Heart left ventricle (tissue), 16 donors: ENCODE measurements at regions not wholly inside any gene's neighbourhood (a gene's known extent, or its start where the extent isn't known, plus 50 kb on each side); places are given as distances from the start of the nearest gene placed in this dataset.

ENCODE experiments used
- ATAC-seq, 4 donors: fragments of 200-7000 bp; cut with Tn5 transposase; one replicate each; pipeline ENCODE4 v1.9.1; 2020 to 2022; ENCODE audit warnings: moderate library complexity in 4 of 4, mild to moderate bottlenecking in 3 of 4, moderate number of reproducible peaks in 1 of 4
- DNase-seq, 5 donors: peaks; one replicate each; pipeline ENCODE4 v3.0.0-alpha.2; 2020
- H3K27ac ChIP-seq, 12 donors: fragments of 200-600 bp; sonication (generic) in 4 of 12; one replicate each; pipeline versions ENCODE4 v1.5.0 to v1.8.0; 2016 to 2022; ENCODE audit warnings: mild to moderate bottlenecking in 2 of 12
- H3K27me3 ChIP-seq, 9 donors: fragments of 200-600 bp; sonication (generic) in 2 of 9; one replicate each; pipeline versions ENCODE4 v1.5.1 to v1.8.0; 2016 to 2022; ENCODE audit warnings: mild to moderate bottlenecking in 3 of 9
- H3K36me3 ChIP-seq, 9 donors: fragments of 200-600 bp; sonication (generic) in 2 of 9; one replicate each; pipeline versions ENCODE4 v1.5.0 to v1.8.0; 2018 to 2022; ENCODE audit warnings: mild to moderate bottlenecking in 2 of 9
- H3K4me1 ChIP-seq, 12 donors: fragments of 200-600 bp; sonication (generic) in 4 of 12; one replicate each; pipeline versions ENCODE4 v1.5.0 to v1.8.0; 2016 to 2022; ENCODE audit warnings: mild to moderate bottlenecking in 3 of 12
- H3K4me3 ChIP-seq, 12 donors: fragments of 200-600 bp; sonication (generic) in 4 of 12; one replicate each; pipeline versions ENCODE4 v1.5.0 to v1.8.0; 2017 to 2022; ENCODE audit warnings: mild to moderate bottlenecking in 9 of 12, moderate library complexity in 4 of 12
- H3K9me3 ChIP-seq, 12 donors: fragments of 200-600 bp; sonication (generic) in 4 of 12; one replicate each; pipeline versions ENCODE4 v1.5.0 to v1.8.0; 2016 to 2022; ENCODE audit warnings: mild to moderate bottlenecking in 1 of 12
- CTCF ChIP-seq, 12 donors: fragments of 200-600 bp; sonication (generic) in 4 of 12; IDR thresholded peaks; one replicate each; pipeline versions ENCODE4 v1.5.0 to v1.8.0; 2018 to 2022; ENCODE audit warnings: antibody characterized with exemption in 12 of 12, mild to moderate bottlenecking in 5 of 12
- POLR2A ChIP-seq, 2 donors: fragments of 450-650 bp; IDR thresholded peaks; one replicate each; pipeline ENCODE4 v1.6.1; 2017; ENCODE audit warnings: antibody characterized with exemption in 2 of 2, mild to moderate bottlenecking in 2 of 2, moderate library complexity in 2 of 2
- WGBS, 4 donors: extraction: QIAGEN DNeasy Blood & Tissue Kit in 2 of 4; methylation state at CpG; one replicate each; pipeline versions ENCODE4 v1.1.5 to v1.1.7; 2013 to 2018; 5-methylcytosine and 5-hydroxymethylcytosine counted together
- intact Hi-C, 10 donors: fragments of 100-400 bp; cut with DNase I; formaldehyde crosslinking; loops; one replicate each; pipeline versions ENCODE4 v1.11.1 to v1.14.2; 2022
- donor health status: ischemic (EF 13 %, LVEDD 7.1; RV severe dilation, severe dysfunction).
- donor health status: healthy with polysubstance abuse.
- donor health status: DM: no; HTN: yes; CAD: no.
- donor health status: DM: no; HTN: no; CAD: no.
- donor health status: ischemic (EF 25% LVEDD 6.9; RV normal size, moderate dysfunction).
- donor health status: ischemic (EF 25% LVEDD 5.7; RV mildly dilated, moderate dysfunction).
- donor health status: healthy.
- donor health status: DM: yes; HTN: yes; CAD: no.
- donor health status: ischemic (EF 35%, LVEDD 5.7; RV mildly dilated, moderate dysfunction).
- donor health status: nonischemic (EF 11% LVEDD 7.7; RV severe dilation, severe dysfunction).
- donor health status: DM: yes; HTN: yes; CAD: no.
- donor health status: PGD.
- donor health status: ischemic (EF 29% LVEDD 5.4; RV normal size, mild dysfunction).
- donor health status: nonischemic (EF 23%, LVEDD 6.1; RV moderate dilation, normal function).

- intact Hi-C loops, result no loop called here
- Histone ChIP-seq H3K27ac (no peak overlapping the region), H3K27me3 (no peaks in the 10 kb centered on the region), H3K4me3 (no peak overlapping the region), H3K36me3 (no peaks in the 10 kb centered on the region), H3K4me1 (no peaks in the 10 kb centered on the region), H3K9me3 (no peaks in the 10 kb centered on the region)
- ATAC-seq (no peak), DNase-seq (no peak)
- TF ChIP-seq POLR2A (IDR thresholded peaks at IDR 0.05) (no peak), CTCF (IDR thresholded peaks at IDR 0.05) (no peak)
Observed at GRCh38 chr5:120207129-120207528, 257.0 kb upstream of the PRR16 start.

GRCh38 chr5:120217001-120217400 lies 247.1 kb upstream of the PRR16 start:
- no peak for DNase-seq
- H3K27ac ChIP-seq, result no peak overlapping the region
- TF ChIP-seq POLR2A (IDR thresholded peaks at IDR 0.05) (no peak), CTCF (IDR thresholded peaks at IDR 0.05) (no peak)
- 75 to 86% (median 76%) methylated on average over 2 of the region's 2 CpGs for WGBS, 4 donors
- no peak for ATAC-seq
- intact Hi-C loops, result no loop called here
- H3K27me3 ChIP-seq, result no peaks in the 10 kb centered on the region
- H3K4me1 ChIP-seq, result no peaks in the 10 kb centered on the region
- no peaks in the 10 kb centered on the region for H3K9me3 ChIP-seq
- H3K36me3 ChIP-seq, result no peaks in the 10 kb centered on the region
- no peak overlapping the region for H3K4me3 ChIP-seq

- no peak overlapping the region for H3K27ac ChIP-seq
- no peak for TF ChIP-seq CTCF (IDR thresholded peaks at IDR 0.05)
- TF ChIP-seq POLR2A (IDR thresholded peaks at IDR 0.05), result no peak
- intact Hi-C loops, result no loop called here
- no peak for ATAC-seq
- no peak overlapping the region for H3K4me3 ChIP-seq
- no peaks in the 10 kb centered on the region for H3K27me3 ChIP-seq
- no peaks in the 10 kb centered on the region for H3K36me3 ChIP-seq
- DNase-seq, result no peak
- no peaks in the 10 kb centered on the region for H3K4me1 ChIP-seq
- H3K9me3 ChIP-seq, result peaks cover 0 to 4% (median 0%) of the 10 kb centered on the region in 12 donors
- 88 to 95% (median 93%) methylated on average over 3 of the region's 3 CpGs for WGBS, 4 donors
Observed at GRCh38 chr5:120219988-120220387, 244.1 kb upstream of the PRR16 start.

GRCh38 chr5:120225524-120225923 lies 238.6 kb upstream of the PRR16 start:
- Histone ChIP-seq H3K27me3 (no peaks in the 10 kb centered on the region), H3K4me3 (no peak overlapping the region), H3K27ac (no peak overlapping the region), H3K9me3 (peaks cover 0 to 4% (median 0%) of the 10 kb centered on the region in 12 donors), H3K4me1 (no peaks in the 10 kb centered on the region), H3K36me3 (no peaks in the 10 kb centered on the region)
- TF ChIP-seq CTCF (IDR thresholded peaks at IDR 0.05), result no peak
- TF ChIP-seq POLR2A (IDR thresholded peaks at IDR 0.05), result no peak
- 51 to 75% (median 69%) methylated on average over 2 of the region's 2 CpGs for WGBS, 4 donors
- no peak for ATAC-seq
- DNase-seq, result no peak
- intact Hi-C loops, result no loop called here
